HUDEP-2 (cell line): ENCODE measurements at regions not wholly inside any gene's neighbourhood (a gene's known extent, or its start where the extent isn't known, plus 50 kb on each side); places are given as distances from the start of the nearest gene placed in this dataset.
"Not testable (repeated sequence)": the region's sequence is repeated elsewhere in the genome, so short reads cannot be mapped to it uniquely, and the experiment has no call there.

Experiments used
- DNase-seq, 76 experiments: peaks; one replicate each; lab custom pipeline; 2025; ENCODE audit not compliant: unreplicated experiment in 76 of 76; lab: John Stamatoyannopoulos, UW

- no peak for DNase-seq
These were observed 175.9 kb upstream of the IZUMO3 start for GRCh38 chr9:24721621-24722020.

- no peak for DNase-seq
These were observed 166.5 kb upstream of the IZUMO3 start for GRCh38 chr9:24712206-24712605.

- no peak for DNase-seq
These were observed 163.1 kb upstream of the IZUMO3 start for GRCh38 chr9:24708814-24709213.

- no peak for DNase-seq
These were observed 153.3 kb upstream of the IZUMO3 start for GRCh38 chr9:24698881-24699518.

GRCh38 chr9:24672336-24672735 lies 126.6 kb upstream of the IZUMO3 start:
- no peak for DNase-seq

GRCh38 chr9:24657387-24657786 lies 111.7 kb upstream of the IZUMO3 start:
- DNase-seq, result no peak

- DNase-seq, result no peak
These were observed 106.5 kb upstream of the IZUMO3 start for GRCh38 chr9:24652181-24652580.

- DNase-seq, result not testable (repeated sequence)
These were observed 83.1 kb upstream of the IZUMO3 start for GRCh38 chr9:24628809-24629208.

- no peak for DNase-seq
These were observed 79.4 kb upstream of the IZUMO3 start for GRCh38 chr9:24625097-24625496.

GRCh38 chr9:24624481-24624880 lies 78.8 kb upstream of the IZUMO3 start:
- DNase-seq, result no peak

- no peak for DNase-seq
These were observed 75.0 kb upstream of the IZUMO3 start for GRCh38 chr9:24620741-24621140.

- DNase-seq, result no peak
These were observed 71.2 kb upstream of the IZUMO3 start for GRCh38 chr9:24616863-24617262.

- DNase-seq, result no peak
These were observed 68.4 kb upstream of the IZUMO3 start for GRCh38 chr9:24614070-24614469.

- DNase-seq, result no peak
These were observed 62.9 kb upstream of the IZUMO3 start for GRCh38 chr9:24608599-24608998.

- DNase-seq, result no peak
These were observed 57.1 kb upstream of the IZUMO3 start for GRCh38 chr9:24602693-24603352.
